Lower leg skin (tissue), 3 donors: ENCODE measurements at regions not wholly inside any gene's neighbourhood (a gene's known extent, or its start where the extent isn't known, plus 50 kb on each side); places are given as distances from the start of the nearest gene placed in this dataset.

ENCODE experiments used
- POLR2A ChIP-seq, 2 donors: fragments of 450-650 bp; IDR thresholded peaks; one replicate each; pipeline ENCODE4 v1.6.1; 2016 to 2017; ENCODE audit warnings: antibody characterized with exemption in 2 of 2, mild to moderate bottlenecking in 1 of 2, moderate library complexity in 1 of 2
- TF ChIP-seq, protein P1 (sequence below), 3 donors: fragments of 450-650 bp; IDR thresholded peaks; one replicate each; pipeline ENCODE4 v1.5.1; 2016; ENCODE audit warnings: antibody characterized with exemption in 3 of 3, mild to moderate bottlenecking in 3 of 3, moderate library complexity in 2 of 3

DNA sequence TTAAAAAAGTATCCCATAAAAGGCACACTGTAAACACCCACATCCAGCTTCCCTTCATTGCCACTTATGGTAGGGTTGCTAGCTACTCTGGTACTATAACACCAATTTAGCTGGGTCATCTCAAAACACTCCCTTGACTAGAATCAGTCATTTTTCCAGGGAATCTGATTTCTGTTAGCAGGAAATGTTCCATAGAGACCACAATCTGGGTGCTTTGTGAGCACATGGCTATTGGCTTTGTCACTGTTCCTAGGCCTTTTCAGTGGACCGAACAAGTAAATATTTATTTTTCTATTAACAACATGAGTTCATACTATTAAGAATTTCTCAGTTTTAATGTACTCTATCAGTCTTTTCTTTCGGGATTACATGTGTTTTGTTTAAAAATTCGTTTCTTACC, 404.7 kb upstream of the GNPDA2 start:
- TF ChIP-seq, protein P1, sequence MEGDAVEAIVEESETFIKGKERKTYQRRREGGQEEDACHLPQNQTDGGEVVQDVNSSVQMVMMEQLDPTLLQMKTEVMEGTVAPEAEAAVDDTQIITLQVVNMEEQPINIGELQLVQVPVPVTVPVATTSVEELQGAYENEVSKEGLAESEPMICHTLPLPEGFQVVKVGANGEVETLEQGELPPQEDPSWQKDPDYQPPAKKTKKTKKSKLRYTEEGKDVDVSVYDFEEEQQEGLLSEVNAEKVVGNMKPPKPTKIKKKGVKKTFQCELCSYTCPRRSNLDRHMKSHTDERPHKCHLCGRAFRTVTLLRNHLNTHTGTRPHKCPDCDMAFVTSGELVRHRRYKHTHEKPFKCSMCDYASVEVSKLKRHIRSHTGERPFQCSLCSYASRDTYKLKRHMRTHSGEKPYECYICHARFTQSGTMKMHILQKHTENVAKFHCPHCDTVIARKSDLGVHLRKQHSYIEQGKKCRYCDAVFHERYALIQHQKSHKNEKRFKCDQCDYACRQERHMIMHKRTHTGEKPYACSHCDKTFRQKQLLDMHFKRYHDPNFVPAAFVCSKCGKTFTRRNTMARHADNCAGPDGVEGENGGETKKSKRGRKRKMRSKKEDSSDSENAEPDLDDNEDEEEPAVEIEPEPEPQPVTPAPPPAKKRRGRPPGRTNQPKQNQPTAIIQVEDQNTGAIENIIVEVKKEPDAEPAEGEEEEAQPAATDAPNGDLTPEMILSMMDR (IDR thresholded peaks at IDR 0.05): no peak
- TF ChIP-seq POLR2A (IDR thresholded peaks at IDR 0.05): no peak
